GM19468 (cell line): ENCODE measurements at regions not wholly inside any gene's neighbourhood (a gene's known extent, or its start where the extent isn't known, plus 50 kb on each side); places are given as distances from the start of the nearest gene placed in this dataset.
A peak's percentile ranks its signal among the peaks of the same experiment; 100 is the strongest.

Experiments
- ATAC-seq: cut with Tn5 transposase; IDR thresholded peaks from one replicate; pipeline ENCODE4 v1.9.1; 2021; ENCODE audit warnings: mild to moderate bottlenecking, moderate library complexity, moderate number of reproducible peaks; ENCODE audit not compliant: unreplicated experiment; ENCODE audit errors: extremely low read depth

DNA sequence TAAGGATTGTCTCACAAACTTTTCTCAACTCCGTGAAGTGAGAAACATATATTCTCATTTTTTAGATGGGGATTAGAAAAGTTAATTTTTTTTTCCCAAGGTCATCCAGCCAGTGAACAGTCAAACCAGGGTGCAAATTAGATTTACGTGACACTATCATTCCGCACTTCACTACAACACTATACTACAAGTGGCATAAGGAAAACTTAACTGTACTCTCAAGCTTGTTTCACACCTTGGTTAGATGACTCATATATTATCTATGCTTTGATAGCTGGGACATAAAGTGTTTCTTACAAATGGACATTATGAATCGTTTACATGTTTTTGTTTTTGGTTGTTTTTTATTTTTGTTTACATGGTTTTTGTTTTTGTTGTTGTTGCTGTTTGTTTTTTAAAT, 525.7 kb downstream of the PPARGC1A start:
- no peak for ATAC-seq

DNA sequence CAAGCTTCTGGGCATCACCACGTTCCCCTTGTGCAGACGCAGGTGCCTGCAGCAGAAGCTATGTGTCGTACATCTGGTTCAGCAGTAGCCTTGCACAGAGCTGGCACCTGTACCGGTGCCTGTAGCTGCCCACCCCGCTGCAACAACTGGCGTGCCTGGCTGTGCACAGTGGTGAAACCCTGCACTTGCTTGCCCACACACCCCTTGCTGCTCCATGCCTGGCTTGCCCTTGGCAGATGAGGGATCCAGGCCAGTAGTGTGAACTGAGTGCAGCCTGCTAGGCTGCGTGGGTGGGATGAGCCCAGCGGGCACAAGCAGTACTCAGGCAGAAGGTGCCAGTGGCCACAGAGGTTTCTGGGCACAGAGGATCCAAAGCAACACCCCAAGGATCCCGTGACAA, 528.4 kb downstream of the PPARGC1A start:
- no peak for ATAC-seq

DNA sequence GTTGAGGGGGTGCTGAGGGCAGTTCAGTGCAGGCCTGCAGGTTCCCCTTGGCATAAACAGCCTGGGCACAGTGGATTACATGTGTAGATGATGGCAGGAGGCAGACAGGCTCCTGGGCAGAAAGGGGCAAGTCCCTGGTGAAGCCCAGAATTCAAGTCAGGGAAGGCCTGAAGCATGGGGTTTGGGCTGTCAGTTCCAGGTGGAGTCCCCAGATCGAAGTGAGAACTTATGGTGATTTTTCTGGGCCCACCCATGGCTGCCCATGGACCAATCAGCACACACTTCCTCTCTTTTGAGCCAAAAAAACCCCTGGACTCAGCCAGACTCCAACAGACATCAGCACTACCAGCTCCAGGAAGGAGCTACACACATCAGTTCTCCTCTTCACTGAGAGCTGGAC, 529.1 kb downstream of the PPARGC1A start:
- no peak for ATAC-seq

DNA sequence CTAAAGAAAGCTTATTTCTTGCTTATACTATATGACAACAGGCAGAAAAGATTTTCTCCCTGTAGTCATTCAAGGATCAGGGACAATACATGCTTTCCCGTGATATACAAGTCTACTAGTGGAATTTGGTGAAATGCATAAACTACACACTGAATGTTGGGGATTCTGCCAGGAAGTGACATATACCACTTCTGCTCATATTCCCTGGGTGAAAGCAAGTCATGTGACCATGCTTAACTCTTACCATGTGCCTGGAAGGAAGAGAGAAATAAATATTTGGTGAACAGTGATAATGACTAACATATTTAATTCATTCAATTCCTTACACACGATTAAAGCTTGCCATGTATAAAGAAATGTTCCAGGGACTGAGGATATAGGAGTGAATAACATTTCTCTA, 534.6 kb downstream of the PPARGC1A start:
- ATAC-seq = no peak

DNA sequence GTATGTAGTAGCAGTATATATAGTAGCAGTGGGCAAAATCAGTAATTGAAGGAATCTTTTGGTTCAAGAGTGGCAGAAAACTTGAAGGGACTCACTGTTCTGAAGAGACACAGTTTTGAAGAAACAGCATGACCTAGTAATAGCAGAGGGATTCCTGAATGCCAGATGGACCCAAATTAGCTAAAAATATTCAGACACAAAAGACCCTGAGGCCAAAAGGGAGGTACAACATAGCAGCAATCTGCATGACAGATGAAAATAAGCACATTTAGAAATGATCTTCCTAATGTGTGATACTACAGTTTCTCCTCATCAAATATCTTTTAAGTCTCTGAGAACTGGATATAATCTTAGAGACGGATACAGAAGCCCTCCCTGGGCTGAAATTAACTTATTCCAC, 536.6 kb downstream of the PPARGC1A start:
- no peak for ATAC-seq

DNA sequence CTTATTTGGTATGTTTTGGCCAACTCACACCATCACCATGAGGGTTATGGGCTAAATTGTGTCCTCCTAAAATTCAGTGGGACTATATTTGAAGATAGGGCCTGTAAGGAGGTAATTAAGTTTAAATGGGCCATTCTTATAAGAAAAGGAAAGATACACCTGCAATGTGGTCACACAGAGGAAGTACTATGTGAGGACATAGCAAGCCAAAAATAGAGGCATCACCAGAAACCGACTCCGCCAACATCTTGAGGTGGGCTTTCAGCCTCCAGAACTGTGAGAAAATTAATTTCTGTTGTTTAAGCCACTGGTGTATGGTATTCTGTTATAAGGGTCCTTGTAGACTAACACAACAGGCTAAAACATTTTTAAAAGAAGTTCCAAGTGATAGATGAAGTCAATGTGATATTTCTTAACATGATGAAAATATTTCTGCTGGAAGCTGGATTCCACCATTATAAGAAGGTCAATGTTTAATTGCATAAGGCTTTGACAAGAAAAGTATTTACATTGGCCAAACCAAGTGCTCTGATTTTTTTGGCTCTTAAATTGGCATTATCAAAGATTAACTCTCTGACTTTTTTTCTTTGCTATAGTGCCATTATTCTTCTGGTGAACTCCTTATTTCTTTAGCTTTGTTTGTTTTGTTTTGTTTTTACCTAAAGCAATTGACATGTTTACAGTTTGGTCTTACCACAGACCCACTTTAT, 540.9 kb downstream of the PPARGC1A start:
- no peak for ATAC-seq

DNA sequence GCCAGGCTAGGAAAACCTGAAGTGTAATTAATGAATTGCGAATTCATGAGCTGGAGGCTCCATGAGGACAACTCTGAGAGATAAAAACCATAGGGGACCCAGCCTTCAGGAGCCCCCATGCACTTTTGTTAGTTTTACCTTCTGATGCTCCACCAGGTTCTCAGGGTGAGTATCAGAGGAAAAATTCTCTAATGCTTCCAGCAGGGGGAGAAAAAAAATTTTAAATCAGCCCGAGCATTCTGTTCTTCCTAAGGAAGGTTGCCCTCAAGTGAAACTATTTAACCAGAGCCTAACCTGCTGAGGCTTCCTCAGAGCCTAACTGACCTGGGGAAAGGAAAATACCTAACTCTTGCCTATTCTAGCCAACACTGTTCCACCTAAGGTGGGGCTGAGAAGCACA, 552.6 kb downstream of the PPARGC1A start:
- ATAC-seq = no peak

DNA sequence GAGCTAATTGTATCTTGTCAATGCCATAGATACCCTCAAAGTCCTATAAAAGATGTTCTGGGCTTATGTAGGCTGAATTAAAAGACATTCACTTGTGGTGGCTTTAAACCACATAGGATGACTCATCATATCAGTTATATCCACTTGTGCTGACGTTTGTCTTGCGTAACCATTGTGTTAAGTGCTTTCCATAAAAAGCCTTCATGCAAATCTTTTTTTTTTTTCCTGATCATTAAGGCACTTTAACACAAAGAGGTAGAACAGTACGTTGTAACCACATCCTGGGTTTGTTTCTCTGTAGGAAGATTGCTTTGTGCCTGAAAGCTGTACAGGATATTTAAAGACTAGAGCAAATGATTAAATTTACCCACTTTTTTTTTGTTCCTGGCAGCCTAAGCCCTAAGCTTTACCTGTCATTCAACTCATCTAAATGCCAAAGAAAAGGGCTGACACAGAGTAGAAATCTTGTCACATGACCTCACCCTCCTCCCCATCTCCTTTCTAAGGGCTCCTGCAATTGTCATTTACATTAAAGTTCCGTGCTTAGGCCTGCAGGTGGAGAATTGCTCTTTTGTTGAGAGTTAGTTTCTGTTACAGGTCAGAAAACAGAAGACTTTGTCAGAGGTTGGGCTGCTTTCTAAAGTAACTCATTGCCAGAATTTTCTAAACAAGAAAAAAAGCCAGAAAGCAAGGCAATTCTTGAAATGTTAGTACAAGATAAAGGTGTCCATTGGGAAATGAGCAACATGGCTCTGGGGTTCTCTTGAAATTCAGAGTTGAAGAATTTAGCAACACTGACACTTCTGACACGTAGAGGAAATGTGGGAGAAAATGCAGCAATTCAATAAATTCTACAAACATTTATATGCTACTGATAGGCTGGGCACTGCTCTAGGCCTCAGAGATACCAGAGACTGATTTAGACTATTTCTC, 555.6 kb downstream of the PPARGC1A start:
- ATAC-seq = peak; percentile 73

DNA sequence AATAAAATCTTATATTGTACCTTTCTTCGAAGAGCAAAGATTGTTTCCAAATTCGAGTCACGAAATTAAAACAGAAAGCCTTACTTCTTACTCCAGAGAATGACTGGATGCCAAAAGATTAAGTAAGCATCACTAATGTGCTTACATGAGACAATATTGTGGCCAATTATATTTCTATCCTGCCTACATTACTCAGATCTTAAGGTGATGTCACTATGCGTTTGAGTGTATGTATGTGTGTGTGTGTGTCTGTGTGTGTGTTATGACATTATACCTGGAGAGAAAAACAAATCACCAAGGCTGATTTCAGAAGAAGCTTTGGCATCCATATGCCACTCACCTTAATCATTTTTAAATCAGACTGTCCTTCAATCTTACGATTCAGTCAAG, 556.3 kb downstream of the PPARGC1A start:
- no peak for ATAC-seq

DNA sequence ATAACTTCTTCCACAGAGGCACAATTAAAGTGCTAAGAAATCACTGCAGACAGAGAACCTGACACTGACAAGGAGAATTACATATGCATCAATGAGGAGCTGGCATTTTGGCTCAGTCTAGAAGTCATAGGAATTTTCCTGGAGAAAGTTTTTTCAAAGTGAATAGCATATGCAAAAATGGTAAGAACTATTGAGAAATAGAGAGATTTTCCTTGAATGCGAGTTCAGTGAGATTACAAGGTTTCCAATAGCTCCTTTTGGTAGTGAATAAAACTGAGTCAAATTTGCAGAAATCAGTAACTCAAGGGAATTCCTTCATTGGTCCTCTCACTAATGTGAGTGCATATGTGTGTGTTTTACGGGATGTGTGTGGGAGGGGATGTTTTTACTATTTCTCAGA, 557.5 kb downstream of the PPARGC1A start:
- ATAC-seq = no peak

DNA sequence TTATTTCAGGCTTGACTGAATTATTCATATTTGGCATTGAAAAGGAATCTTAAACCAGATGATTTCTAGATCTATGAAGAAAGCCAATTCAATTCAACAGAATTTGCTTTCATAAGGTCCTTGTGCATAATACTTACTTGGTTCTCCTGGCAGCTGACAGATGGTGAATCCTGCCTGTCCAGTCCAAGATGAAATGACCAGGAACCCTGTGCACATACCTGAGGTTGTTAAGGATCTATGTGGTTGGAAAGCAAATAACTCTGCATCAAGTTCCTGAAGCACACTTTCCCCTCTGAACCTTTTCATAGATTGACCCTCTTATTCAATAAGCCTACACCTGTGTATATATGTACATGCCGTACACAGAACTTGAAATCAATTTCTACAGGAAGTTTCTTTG, 562.7 kb downstream of the PPARGC1A start:
- ATAC-seq = no peak

DNA sequence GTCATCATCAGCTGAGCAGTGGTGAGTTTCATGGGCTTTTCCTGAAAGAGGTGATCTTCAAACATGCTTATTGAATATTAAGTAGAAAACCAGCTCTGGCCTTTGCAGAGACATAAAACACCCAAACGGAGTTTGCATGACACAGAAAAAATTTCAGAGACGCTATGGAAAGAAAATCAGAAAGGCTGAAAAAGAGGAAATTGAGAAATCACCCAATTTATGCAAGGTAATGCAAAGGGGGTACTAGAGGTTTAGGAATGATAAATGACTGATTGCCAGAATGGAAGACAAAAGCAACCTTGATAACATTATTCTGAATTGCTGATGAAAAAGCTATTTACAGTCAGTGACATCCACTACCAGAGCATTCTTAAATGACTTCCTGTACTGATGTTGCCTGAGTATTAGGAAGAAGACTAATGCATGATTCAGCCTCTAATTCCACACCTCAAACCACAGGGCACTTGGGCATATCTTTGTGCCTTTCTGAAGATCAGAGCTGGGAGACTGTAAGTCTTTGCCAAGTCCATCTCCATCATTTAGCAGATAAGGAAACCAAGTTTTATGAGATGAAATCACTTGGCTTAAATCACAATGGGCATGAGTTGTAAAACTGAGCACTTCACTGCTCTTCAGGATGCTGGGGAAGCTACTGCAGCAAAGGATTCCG, 565.7 kb downstream of the PPARGC1A start:
- ATAC-seq = no peak

DNA sequence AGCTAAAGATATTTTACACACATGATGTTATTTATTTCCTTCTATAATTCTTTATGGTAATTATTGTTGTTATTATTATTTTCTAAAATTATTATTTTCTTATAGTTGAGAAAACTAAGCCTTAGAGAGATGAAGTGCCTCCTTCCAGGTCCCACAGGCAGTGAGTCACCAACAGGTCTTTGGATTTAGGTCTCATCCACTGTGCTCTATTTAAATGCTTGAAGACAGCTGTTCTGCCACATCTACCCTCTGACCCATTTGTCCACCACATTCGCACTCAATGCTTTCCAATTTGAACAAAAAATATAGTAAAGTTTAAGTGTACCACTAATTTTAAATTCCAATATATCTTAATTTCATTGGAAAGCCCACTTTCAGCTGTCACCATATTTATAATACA, 566.4 kb downstream of the PPARGC1A start:
- ATAC-seq = no peak

DNA sequence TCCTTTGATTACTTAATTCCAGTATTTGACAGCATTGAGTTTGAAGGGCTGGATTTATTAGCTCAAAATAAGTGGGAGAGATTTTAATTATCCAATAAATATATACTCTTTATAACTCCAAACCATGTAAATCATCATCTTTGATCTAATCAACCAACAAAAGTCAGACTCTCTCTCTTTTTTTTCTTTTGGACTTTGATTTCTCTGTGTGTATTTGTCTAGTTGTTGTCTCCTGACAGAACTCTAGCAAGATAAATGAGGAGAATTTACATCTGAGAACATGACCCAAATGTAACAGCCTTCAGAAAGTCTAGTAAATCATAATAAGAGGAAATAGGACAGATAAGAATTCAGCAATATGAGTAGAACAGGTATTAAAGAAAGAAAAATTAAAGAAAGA, 567.1 kb downstream of the PPARGC1A start:
- no peak for ATAC-seq

DNA sequence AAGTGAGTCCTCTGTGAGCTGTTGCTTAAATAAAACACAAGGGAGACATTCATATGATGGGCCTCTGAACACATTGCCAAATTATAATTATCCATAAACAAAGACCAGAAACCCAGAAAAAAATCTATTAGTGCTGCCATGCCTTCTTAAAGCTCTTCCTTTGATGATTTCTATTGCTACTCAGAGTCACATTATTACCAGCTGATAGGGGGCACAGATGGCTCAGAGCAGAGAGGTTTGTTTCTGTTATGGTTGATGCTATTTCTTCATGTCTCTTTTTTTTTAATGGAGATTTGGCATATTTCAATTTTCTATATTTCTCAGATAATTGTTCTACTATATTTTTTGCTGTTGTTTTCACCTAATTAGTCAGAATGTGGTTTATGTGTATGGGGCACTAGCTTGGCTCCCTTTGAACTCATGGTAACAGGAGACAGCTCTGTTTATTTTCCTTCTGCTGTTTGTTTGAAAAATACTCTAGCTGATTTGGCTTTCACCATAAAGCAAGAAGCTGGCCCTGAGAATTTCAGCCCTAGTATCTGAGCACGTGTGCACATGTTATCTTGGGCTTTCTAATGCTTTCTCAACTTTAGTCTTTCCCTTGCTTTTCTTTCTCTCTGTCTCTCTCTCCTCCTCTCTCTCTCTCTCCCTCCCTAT, 568.8 kb downstream of the PPARGC1A start:
- ATAC-seq = no peak

DNA sequence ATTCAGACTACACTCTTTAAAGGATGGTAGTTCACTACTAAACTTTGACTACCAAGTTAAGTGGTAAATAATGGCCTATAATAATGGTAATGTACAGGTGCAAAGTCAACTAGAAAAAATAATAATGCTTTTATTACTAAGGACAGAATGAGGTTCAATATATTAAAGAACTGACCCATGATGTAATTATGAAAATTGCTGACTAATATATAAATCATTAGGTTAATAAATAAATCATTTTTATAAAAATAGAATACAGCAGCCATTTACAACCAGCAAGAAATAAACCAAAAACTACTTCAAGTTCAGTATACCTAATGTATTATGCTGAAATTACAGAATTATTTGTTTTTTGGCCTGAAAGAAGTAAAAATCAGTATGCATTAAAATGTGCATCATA, 577.2 kb downstream of the PPARGC1A start:
- ATAC-seq = no peak

DNA sequence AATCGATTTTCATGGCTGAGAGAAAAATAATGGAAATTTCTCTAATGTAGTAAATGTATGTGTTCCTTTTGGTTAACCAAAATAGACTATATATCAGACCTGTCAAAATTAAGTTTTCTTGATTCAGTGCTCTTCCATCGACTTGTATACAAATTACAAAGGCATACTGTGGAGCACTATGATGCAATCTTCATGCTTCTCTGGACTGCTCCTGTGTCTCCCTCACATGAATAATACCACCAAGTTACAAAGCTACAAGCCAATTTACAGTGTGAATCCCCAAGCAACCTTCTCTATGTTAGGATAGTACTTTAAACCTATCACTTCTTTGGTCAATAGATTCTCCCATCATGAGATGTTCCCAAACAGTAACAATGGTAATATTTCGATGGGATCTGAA, 577.9 kb downstream of the PPARGC1A start:
- no peak for ATAC-seq

DNA sequence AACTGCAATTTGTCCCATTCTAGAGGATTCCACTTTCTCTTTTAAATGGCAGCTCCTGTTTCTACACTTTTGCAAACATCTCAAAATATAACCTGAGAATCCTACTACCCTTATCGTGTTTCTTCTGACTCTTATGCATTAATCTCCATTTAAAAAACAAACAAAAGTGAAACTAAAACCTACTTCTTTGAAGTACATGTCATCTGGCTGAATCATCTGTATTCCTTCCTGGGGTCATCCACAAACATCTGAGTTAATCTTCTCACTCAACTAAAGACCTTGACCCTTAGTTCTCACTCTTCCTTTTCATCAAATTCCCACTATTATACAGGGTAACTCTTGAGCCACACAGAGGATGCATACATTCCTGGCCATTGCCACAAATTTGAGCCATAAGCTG, 584.8 kb downstream of the PPARGC1A start:
- no peak for ATAC-seq

DNA sequence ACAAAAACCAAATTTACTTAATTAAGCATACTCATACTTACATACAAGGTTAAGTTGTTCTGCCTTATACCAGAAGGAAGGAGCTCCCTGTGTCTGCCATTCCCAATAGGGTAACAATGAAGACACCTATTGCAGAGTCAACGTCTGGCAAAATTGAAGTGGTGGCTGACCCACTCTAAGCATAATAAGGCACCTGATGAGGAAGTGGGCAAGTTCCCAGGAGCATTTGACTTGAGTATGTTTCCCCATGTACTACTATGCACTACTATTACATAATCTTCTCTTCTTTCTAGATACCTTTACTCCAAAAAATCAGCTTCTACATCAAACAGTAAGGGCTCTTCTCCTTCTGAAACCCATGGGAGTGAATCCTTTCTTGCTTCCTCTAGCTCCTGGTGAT, 591.5 kb downstream of the PPARGC1A start:
- ATAC-seq = no peak

DNA sequence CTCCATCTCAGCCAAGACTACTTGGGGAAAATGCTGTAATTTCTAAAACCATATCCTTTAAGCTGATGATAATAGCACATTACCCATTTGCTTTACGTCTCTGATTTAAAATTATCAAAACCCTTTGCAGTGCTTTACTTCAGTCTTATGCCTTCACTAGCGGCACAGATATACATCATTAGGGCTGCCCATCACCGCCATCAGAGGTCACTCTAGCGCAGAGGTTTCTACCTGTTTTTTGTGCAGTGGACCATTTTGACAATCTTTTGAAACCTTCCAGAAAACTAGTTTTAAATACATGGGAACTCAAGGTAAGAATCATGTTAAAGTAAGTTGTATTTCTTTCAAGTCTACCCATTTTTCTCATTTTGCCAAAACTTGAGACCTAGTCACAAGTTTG, 592.5 kb downstream of the PPARGC1A start:
- no peak for ATAC-seq

DNA sequence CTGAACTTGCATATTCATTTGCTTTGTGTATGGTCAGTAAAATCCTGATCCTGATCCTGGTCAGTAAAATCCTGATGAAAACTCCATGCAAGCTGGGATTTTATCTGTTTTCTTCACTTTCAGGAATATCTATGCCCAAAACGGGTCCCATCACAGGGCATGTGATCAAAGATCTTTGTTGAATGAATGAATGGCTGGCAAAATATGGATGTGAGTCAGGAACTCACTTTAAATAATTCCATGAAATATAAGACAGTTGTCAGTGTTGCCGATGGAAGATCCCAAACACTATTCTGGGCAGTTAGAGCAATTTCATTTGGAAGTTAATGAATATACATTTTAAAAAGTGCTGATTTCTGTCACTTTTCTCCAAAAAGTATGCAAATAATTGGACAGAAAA, 598.4 kb downstream of the GBA3 start:
- no peak for ATAC-seq
